ENCODE measurements at regions not wholly inside any gene's neighbourhood (a gene's known extent, or its start where the extent isn't known, plus 50 kb on each side); places are given as distances from the start of the nearest gene placed in this dataset.
"Not testable (repeated sequence)": the region's sequence is repeated elsewhere in the genome, so short reads cannot be mapped to it uniquely, and the experiment has no call there.

- H3K9me3 ChIP-seq (ENCODE audit: control insufficient read depth in 2 of 2, low read length in 2 of 2); H3K4me3 ChIP-seq (ENCODE audit: low read length in 2 of 2); H3K9ac ChIP-seq (ENCODE audit: low read depth in 1 of 2, low read length in 2 of 2); H3K36me3 ChIP-seq (ENCODE audit: control insufficient read depth in 2 of 2, insufficient read depth in 2 of 2, low read length in 2 of 2); H3K4me1 ChIP-seq (ENCODE audit: control insufficient read depth in 2 of 2, insufficient read depth in 2 of 2, low read length in 2 of 2); H3K27me3 ChIP-seq (ENCODE audit: control insufficient read depth in 2 of 2, insufficient read depth in 2 of 2, low read length in 2 of 2); H3K27ac ChIP-seq (ENCODE audit: low read depth in 2 of 2, low read length in 2 of 2): not testable (repeated sequence)
These were observed 308.2 kb downstream of the SPATA31A1 start for GRCh38 chr9:39663713-39664112.

GRCh38 chr9:39665020-39665419 lies 309.6 kb downstream of the SPATA31A1 start:
- H3K27me3 ChIP-seq (ENCODE audit: control insufficient read depth in 2 of 2, insufficient read depth in 2 of 2, low read length in 2 of 2); H3K9ac ChIP-seq (ENCODE audit: low read depth in 1 of 2, low read length in 2 of 2); H3K4me1 ChIP-seq (ENCODE audit: control insufficient read depth in 2 of 2, insufficient read depth in 2 of 2, low read length in 2 of 2); H3K4me3 ChIP-seq (ENCODE audit: low read length in 2 of 2); H3K9me3 ChIP-seq (ENCODE audit: control insufficient read depth in 2 of 2, low read length in 2 of 2); H3K36me3 ChIP-seq (ENCODE audit: control insufficient read depth in 2 of 2, insufficient read depth in 2 of 2, low read length in 2 of 2); H3K27ac ChIP-seq (ENCODE audit: low read depth in 2 of 2, low read length in 2 of 2): not testable (repeated sequence)

- not testable (repeated sequence) for H3K27ac ChIP-seq (ENCODE audit: low read depth in 2 of 2, low read length in 2 of 2); H3K27me3 ChIP-seq (ENCODE audit: control insufficient read depth in 2 of 2, insufficient read depth in 2 of 2, low read length in 2 of 2); H3K4me3 ChIP-seq (ENCODE audit: low read length in 2 of 2); H3K36me3 ChIP-seq (ENCODE audit: control insufficient read depth in 2 of 2, insufficient read depth in 2 of 2, low read length in 2 of 2); H3K4me1 ChIP-seq (ENCODE audit: control insufficient read depth in 2 of 2, insufficient read depth in 2 of 2, low read length in 2 of 2); H3K9me3 ChIP-seq (ENCODE audit: control insufficient read depth in 2 of 2, low read length in 2 of 2); H3K9ac ChIP-seq (ENCODE audit: low read depth in 1 of 2, low read length in 2 of 2)
These were observed 319.2 kb downstream of the SPATA31A1 start for GRCh38 chr9:39674437-39675210.

DNA sequence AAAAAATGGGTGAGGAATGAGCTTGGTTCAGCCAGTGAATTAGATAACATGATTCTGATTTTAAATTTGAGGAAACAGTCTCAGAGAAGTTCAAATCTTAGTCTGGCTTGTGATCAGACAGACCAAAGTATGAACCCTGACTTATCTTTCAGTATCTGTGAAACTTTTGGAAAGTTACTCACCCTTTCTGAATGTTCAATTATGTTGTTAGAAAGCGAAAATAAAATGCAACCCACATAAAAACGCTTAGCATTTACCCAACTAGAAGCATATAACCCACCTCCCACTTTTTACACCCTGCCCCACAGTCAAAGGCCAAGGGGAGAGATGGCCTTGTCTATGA lies 319.7 kb downstream of the SPATA31A1 start:
- not testable (repeated sequence) for H3K4me3 ChIP-seq (ENCODE audit: low read length in 2 of 2); H3K9me3 ChIP-seq (ENCODE audit: control insufficient read depth in 2 of 2, low read length in 2 of 2); H3K27ac ChIP-seq (ENCODE audit: low read depth in 2 of 2, low read length in 2 of 2); H3K27me3 ChIP-seq (ENCODE audit: control insufficient read depth in 2 of 2, insufficient read depth in 2 of 2, low read length in 2 of 2); H3K36me3 ChIP-seq (ENCODE audit: control insufficient read depth in 2 of 2, insufficient read depth in 2 of 2, low read length in 2 of 2); H3K9ac ChIP-seq (ENCODE audit: low read depth in 1 of 2, low read length in 2 of 2); H3K4me1 ChIP-seq (ENCODE audit: control insufficient read depth in 2 of 2, insufficient read depth in 2 of 2, low read length in 2 of 2)

- not testable (repeated sequence) for H3K9ac ChIP-seq (ENCODE audit: low read depth in 1 of 2, low read length in 2 of 2); H3K4me3 ChIP-seq (ENCODE audit: low read length in 2 of 2); H3K36me3 ChIP-seq (ENCODE audit: control insufficient read depth in 2 of 2, insufficient read depth in 2 of 2, low read length in 2 of 2); H3K27ac ChIP-seq (ENCODE audit: low read depth in 2 of 2, low read length in 2 of 2); H3K9me3 ChIP-seq (ENCODE audit: control insufficient read depth in 2 of 2, low read length in 2 of 2); H3K27me3 ChIP-seq (ENCODE audit: control insufficient read depth in 2 of 2, insufficient read depth in 2 of 2, low read length in 2 of 2); H3K4me1 ChIP-seq (ENCODE audit: control insufficient read depth in 2 of 2, insufficient read depth in 2 of 2, low read length in 2 of 2)
These were observed 323.2 kb downstream of the SPATA31A1 start for GRCh38 chr9:39678534-39679263.

GRCh38 chr9:39680694-39681401 lies 325.4 kb downstream of the SPATA31A1 start:
- H3K27ac ChIP-seq (ENCODE audit: low read depth in 2 of 2, low read length in 2 of 2); H3K4me1 ChIP-seq (ENCODE audit: control insufficient read depth in 2 of 2, insufficient read depth in 2 of 2, low read length in 2 of 2); H3K9ac ChIP-seq (ENCODE audit: low read depth in 1 of 2, low read length in 2 of 2); H3K27me3 ChIP-seq (ENCODE audit: control insufficient read depth in 2 of 2, insufficient read depth in 2 of 2, low read length in 2 of 2); H3K36me3 ChIP-seq (ENCODE audit: control insufficient read depth in 2 of 2, insufficient read depth in 2 of 2, low read length in 2 of 2); H3K4me3 ChIP-seq (ENCODE audit: low read length in 2 of 2); H3K9me3 ChIP-seq (ENCODE audit: control insufficient read depth in 2 of 2, low read length in 2 of 2): not testable (repeated sequence)

GRCh38 chr9:39728862-39729261 lies 373.4 kb downstream of the SPATA31A1 start:
- not testable (repeated sequence) for H3K4me3 ChIP-seq (ENCODE audit: low read length in 2 of 2); H3K27me3 ChIP-seq (ENCODE audit: control insufficient read depth in 2 of 2, insufficient read depth in 2 of 2, low read length in 2 of 2); H3K4me1 ChIP-seq (ENCODE audit: control insufficient read depth in 2 of 2, insufficient read depth in 2 of 2, low read length in 2 of 2); H3K9me3 ChIP-seq (ENCODE audit: control insufficient read depth in 2 of 2, low read length in 2 of 2); H3K36me3 ChIP-seq (ENCODE audit: control insufficient read depth in 2 of 2, insufficient read depth in 2 of 2, low read length in 2 of 2); H3K9ac ChIP-seq (ENCODE audit: low read depth in 1 of 2, low read length in 2 of 2); H3K27ac ChIP-seq (ENCODE audit: low read depth in 2 of 2, low read length in 2 of 2)

DNA sequence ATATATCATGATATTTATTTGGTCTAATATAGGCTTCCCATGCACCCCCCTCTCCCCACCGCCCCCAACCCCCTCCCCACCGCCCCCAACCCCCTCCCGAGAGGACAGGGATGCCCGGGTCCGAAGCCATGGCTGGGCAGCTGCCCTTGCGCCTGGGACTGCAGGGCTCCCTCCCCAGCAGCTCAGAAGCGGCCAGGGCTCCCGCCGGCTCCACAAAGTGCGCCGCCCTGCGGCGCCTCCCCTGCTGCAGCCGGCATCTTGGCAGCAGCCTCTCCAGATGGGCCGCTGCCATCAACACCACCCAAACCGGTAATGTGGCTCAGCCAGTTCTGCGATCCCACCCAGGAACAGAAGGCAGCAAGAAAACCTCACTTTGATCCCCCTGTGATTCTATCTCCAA lies 389.4 kb downstream of the SPATA31A1 start:
- H3K4me1 ChIP-seq (ENCODE audit: control insufficient read depth in 2 of 2, insufficient read depth in 2 of 2, low read length in 2 of 2); H3K27me3 ChIP-seq (ENCODE audit: control insufficient read depth in 2 of 2, insufficient read depth in 2 of 2, low read length in 2 of 2); H3K4me3 ChIP-seq (ENCODE audit: low read length in 2 of 2); H3K9me3 ChIP-seq (ENCODE audit: control insufficient read depth in 2 of 2, low read length in 2 of 2); H3K36me3 ChIP-seq (ENCODE audit: control insufficient read depth in 2 of 2, insufficient read depth in 2 of 2, low read length in 2 of 2); H3K27ac ChIP-seq (ENCODE audit: low read depth in 2 of 2, low read length in 2 of 2); H3K9ac ChIP-seq (ENCODE audit: low read depth in 1 of 2, low read length in 2 of 2): not testable (repeated sequence)

DNA sequence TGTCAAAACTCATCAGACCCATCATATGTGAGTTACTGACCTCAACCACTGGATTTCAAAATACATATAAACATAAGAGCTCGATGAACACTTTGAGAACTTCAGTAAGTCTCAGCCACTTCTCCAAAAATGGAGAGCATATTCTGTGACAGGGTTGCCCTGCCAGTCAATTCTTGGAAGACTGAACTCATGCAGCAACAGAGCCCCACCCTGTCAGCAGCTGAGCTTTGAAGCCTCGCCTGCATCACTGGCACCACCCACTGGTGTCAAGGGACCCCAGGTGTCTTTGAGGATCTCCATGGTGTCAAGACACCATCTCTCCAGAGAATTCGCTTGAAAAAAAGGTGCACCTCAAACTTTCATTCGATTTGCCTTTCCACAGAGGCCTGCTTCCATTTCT lies 420.1 kb downstream of the SPATA31A1 start:
- not testable (repeated sequence) for H3K36me3 ChIP-seq (ENCODE audit: control insufficient read depth in 2 of 2, insufficient read depth in 2 of 2, low read length in 2 of 2); H3K27ac ChIP-seq (ENCODE audit: low read depth in 2 of 2, low read length in 2 of 2)

GRCh38 chr9:39791356-39791755 lies 435.9 kb downstream of the SPATA31A1 start:
- not testable (repeated sequence) for H3K36me3 ChIP-seq (ENCODE audit: control insufficient read depth in 2 of 2, insufficient read depth in 2 of 2, low read length in 2 of 2); H3K9ac ChIP-seq (ENCODE audit: low read depth in 1 of 2, low read length in 2 of 2); H3K4me1 ChIP-seq (ENCODE audit: control insufficient read depth in 2 of 2, insufficient read depth in 2 of 2, low read length in 2 of 2); H3K27ac ChIP-seq (ENCODE audit: low read depth in 2 of 2, low read length in 2 of 2); H3K9me3 ChIP-seq (ENCODE audit: control insufficient read depth in 2 of 2, low read length in 2 of 2); H3K27me3 ChIP-seq (ENCODE audit: control insufficient read depth in 2 of 2, insufficient read depth in 2 of 2, low read length in 2 of 2)
- H3K4me3 ChIP-seq (ENCODE audit: low read length in 2 of 2) = peak overlapping the region in 1 of 2 donors; percentile 44

More for the DNA sequence above, 420.1 kb downstream of the SPATA31A1 start:
- H3K4me3 ChIP-seq (ENCODE audit: low read length in 2 of 2); H3K27me3 ChIP-seq (ENCODE audit: control insufficient read depth in 2 of 2, insufficient read depth in 2 of 2, low read length in 2 of 2); H3K9me3 ChIP-seq (ENCODE audit: control insufficient read depth in 2 of 2, low read length in 2 of 2); H3K4me1 ChIP-seq (ENCODE audit: control insufficient read depth in 2 of 2, insufficient read depth in 2 of 2, low read length in 2 of 2); H3K9ac ChIP-seq (ENCODE audit: low read depth in 1 of 2, low read length in 2 of 2): not testable (repeated sequence)

Measured in mucosa of rectum (tissue), 2 donors.